Activated CD4-positive, alpha-beta T cell treated with anti-CD3 and anti-CD28 coated beads, Interleukin-2, amount 50 U/mL, for 48 hours (primary cell): ENCODE measurements at regions not wholly inside any gene's neighbourhood (a gene's known extent, or its start where the extent isn't known, plus 50 kb on each side); places are given as distances from the start of the nearest gene placed in this dataset.

Source experiments
- DNase-seq, 2 experiments: peaks; one replicate each; pipeline ENCODE4 v3.0.0-alpha.2; 2020

DNA sequence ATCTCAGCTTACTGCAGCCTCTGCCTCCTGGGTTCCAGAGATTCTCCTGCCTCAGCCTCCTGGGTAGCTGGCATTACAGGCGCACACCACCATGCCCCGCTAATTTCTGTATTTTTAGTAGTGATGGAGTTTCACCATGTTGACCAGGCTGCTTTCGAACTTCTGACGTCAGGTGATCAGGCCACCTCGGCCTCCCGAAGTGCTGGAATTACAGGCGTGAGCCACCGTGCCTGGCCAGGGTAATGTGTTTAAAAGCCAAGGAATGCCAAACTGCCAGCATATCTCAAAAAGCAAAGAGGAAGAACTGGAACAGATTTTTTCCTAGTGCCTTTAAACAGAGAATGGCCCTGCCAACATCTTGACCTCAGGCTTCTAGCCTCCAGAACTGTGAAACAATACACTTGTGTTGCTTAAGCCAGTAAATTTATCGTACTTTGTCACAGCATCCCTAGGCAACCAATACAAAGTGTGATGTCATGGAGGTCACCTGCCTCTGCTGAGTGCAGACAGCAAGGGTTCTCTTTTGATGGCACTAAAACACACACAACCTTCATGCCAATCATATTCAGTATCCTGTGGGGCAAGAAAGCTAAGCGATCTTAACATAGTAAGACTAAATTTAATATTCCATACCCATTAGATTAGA lies 858.3 kb upstream of the TMPRSS15 start:
- no peak for DNase-seq

GRCh38 chr21:19266636-19267035 lies 863.1 kb upstream of the TMPRSS15 start:
- DNase-seq = no peak

- no peak for DNase-seq
These were observed 865.1 kb upstream of the TMPRSS15 start for GRCh38 chr21:19268686-19269085.

- no peak for DNase-seq
These were observed 871.5 kb upstream of the TMPRSS15 start for GRCh38 chr21:19275065-19275464.

DNA sequence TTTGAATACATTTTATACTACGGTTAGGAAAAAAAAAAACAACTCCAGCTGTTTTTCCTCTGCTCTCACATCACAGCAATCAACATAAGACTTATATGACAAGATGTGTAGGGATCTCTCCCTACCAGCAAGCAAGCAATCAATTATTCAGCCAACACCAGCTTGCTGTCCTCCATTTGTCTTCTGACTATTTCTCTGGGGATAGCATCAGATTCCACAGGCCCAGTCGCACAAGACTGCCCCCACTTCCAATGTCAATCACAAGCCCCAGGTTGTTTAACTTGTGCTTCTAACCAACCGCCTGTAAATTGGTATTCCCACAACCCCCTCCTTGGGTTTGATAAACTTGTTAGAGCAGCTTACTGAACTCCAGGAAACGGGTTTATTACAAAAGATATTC lies 873.1 kb upstream of the TMPRSS15 start:
- no peak for DNase-seq

DNA sequence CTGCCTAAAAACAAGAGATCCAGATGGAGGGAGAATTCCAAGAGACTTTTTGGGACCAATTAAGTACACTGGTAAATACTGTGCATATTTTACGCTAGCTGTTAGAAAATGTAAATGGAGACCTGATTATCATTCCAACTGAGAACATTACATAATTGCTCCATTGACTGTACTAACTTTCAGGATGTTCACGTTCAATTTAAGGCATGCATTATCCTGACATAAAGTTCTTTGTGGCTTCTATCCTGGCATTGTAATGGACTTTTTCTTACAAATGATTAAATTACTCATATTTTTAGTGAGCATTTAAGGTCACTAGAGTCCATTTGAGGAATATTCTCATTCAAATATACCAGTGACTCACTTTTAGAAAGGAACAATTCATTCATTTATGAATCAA lies 883.3 kb upstream of the TMPRSS15 start:
- no peak for DNase-seq

- DNase-seq = no peak
These were observed 886.7 kb upstream of the TMPRSS15 start for GRCh38 chr21:19290328-19290727.

DNA sequence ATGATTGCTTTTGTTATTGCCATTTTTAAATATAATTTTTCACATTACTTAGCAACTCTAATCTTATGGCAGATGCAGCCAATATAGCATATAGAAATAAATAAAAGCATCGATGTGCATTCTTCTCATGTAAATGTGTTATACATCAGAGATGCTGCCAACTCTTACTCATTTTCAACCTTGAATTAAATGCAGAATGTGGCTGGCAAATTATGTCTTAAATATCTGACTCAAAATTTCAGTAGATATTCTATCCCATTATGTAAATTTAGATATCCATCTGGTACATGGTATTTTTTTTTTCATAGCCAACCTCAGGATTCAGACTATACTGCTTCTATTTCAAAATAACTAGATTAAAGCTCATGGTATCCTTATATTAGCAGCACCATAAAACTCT lies 916.7 kb upstream of the TMPRSS15 start:
- no peak for DNase-seq

DNA sequence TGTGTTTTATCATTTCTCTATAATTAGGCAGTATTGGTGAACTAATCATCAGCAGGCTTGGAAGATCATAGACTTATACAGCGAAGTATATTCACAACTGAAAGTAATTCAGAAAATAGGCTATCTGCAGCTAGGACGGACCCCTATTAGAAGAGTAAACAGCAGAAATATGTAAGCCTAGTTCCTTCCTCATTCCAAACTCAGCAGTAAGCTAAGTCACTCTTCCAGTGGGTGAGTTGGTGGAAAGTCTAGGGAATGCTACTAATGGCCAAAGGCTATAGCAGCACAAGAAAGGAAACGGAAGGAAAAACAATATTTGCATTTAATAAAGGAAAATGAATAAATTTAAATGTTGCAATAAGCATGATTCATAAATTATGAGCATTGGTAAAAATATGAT lies 918.1 kb upstream of the TMPRSS15 start:
- no peak for DNase-seq

GRCh38 chr21:19322360-19322759 lies 918.8 kb upstream of the TMPRSS15 start:
- no peak for DNase-seq

DNA sequence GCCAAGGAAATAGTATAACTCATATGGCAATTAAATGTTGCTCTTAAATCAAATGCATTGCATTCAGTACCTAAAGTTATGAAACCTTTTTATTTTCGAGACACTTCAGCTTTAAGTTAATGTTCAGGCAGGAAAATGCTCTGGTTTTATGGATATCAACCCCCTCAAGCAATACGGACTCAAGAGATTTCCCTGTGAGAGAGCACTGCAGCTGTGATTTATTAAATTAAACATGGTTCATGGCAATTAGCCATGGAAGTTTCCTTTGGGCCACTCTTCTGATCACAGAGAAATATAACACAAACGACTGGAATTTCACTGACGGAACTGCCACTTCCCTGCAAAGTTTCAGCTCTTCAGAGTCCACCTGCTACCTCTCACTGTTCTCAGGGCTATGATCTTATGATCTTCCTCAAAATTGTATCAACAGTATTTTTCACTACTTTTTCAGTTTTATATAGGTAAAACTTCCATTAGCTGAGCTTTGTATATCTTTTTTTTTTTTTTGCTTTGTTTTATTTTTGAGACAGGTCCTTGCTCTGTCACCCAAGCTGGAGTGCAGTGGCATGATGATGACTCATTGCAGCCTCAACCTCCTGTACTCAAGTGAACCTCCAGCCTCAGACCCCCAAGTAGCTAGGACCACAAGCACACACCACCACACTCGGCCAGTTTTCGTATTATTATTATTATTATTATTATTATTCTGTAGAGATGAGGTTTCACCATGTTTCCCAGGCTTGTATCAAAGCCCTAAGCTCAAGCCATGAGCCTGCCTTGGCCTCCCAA lies 923.1 kb upstream of the TMPRSS15 start:
- DNase-seq = no peak

DNA sequence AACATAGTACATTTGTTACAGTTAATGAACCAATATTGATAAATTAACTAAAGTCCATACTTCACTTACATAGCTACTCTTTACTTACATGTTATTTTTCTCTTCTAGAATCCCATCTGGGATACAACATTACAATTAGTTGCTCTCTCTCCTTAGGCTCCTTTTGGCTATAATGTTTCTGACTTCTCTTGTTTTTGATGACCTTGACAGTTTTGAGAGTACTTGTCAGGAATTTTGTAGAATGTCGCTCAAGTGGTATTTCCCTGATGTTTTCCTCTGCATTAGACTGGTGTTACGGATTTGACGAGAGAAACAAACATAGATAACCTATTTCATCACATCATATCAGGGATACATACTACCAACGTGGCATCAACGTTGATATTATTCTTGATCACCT lies 925.4 kb upstream of the TMPRSS15 start:
- DNase-seq = no peak

DNA sequence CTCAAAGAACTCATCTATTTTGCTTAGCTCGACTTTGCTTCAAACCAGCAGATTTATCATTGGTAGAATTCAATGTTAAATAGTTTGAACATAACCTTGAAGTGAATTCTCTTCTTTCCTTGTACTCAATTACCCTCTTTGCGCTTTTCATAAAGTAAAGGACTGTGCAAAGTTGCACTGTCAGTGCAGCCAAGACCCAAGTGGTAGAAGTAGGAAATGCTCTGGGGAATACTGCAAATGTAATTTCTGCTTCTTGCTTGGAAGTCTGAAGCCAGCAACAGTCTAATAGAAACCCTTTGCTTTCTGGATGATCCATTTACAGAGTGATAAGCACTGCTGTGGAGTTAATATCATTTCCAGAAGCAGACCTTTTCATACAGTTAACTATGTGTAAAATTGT lies 936.7 kb upstream of the TMPRSS15 start:
- DNase-seq = no peak

DNA sequence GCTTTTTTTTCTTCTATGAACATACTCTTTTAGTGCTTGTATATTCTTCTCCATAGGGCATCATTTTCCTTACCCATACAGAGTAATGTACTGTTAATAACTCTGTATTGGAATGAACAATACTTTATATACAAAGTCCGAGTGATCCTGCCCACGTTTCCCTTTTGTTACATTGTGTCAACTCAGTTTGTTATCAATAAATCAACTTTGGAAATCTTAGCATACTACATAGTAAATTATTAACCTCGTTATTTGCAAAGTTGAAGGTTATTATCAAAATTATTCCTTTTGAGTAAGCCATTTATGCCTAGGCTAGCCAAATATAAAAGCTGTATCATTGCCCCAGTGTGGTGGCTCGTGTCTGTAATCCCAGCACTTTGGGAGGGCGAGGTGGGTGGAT lies 937.4 kb upstream of the TMPRSS15 start:
- DNase-seq = no peak

DNA sequence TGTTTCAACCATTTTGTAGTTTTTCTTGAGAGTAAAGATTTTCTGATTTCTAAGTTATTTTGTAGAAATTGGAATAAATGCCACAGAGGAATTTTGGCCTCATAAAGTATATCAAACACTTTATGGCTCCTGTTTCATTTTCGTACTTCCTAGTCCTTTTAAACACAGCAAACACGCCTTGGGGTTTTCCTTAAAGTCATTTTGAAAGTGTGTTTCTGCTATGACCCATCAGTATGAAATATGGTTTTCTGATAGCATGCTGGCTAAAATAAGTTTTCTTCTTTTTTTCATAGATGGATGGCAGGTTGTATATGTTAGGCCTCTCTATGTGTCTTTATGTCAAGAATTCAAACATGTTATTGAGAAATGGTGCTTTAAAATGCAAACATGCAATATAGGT lies 940.1 kb upstream of the TMPRSS15 start:
- no peak for DNase-seq

- no peak for DNase-seq
These were observed 946.7 kb upstream of the TMPRSS15 start for GRCh38 chr21:19350286-19350685.

DNA sequence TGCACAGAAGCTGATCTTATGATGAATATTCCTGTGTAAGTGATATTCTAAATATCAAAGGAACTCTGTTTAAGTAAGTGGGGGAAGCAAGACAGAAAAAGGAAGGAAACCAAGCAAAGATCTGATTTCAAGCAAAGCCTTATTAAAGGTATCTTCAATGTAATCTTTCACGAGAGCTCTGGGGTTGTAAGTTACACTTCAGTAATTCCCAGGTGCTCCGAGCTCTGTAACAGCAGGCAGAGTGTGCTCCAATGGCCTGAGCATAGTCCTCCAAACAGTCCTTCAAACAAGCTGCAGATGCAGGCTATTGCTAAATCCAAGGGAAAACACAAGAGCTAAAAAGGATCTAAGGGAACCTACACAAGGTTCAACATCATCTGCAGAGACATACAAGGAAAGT lies 949.7 kb upstream of the TMPRSS15 start:
- DNase-seq = no peak

- DNase-seq = no peak
These were observed 965.4 kb upstream of the TMPRSS15 start for GRCh38 chr21:19368944-19369343.

DNA sequence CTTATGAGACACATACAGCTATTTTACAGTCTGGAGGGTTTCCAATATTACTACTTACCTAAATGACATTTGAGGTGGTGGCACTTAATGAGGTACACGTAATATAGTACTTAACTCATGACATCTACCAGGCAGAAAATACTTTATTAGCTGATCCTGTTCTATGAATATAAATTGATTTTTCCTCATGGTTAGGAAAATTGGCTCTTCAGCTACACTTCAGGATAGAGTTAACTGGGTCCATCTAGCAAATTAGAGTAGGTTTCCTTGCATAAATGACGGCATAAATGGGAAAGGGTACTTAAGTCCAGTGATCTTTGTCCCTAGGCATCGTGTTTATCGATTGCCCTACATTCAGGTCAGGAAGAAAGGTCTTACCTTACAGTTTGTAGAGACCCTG lies 988.8 kb upstream of the TMPRSS15 start:
- DNase-seq = no peak

DNA sequence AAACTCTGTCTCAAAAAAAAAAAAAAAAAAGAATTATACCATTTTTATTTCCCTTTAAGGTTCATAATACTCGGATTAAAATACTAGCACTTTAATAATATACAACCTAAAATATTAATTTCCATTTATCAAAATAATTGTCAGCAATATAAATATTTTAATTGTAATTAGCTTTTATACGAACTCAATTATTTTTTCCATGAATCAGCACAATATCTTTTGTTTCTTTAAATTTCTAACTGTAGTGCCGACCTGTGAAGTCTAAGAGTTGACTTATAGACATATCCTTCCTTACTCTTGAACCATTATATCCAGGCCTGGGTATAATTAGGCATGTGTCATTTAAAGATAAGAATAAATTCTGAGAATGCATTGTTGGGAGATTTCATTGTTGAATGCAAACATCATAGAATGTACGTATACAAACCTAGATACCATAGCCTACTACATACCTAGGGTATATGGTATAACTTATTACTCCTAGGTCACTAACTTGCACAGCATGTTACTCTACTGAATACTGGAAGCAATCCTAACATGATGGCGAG lies 996.7 kb upstream of the TMPRSS15 start:
- DNase-seq = no peak

- no peak for DNase-seq
These were observed 999.3 kb upstream of the TMPRSS15 start for GRCh38 chr21:19402870-19403269.

DNA sequence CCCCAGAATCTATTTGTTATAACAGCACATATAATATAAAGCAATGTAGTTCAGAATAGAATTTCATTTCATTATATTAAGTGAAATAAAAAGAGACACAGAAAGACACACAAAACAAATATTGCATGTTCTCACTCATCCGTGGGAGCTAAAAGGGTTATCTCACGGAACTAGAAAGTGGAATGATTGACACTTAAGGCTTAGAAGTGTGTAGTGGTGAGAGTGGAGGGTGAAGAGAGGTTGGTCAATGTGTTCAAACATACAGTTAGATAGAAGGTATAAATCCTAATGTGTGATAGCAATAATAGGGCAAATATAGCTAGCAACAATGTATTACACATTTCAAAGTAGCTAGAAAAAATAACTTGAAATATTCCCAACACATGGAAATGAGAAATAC lies 1001.7 kb upstream of the TMPRSS15 start:
- no peak for DNase-seq

DNA sequence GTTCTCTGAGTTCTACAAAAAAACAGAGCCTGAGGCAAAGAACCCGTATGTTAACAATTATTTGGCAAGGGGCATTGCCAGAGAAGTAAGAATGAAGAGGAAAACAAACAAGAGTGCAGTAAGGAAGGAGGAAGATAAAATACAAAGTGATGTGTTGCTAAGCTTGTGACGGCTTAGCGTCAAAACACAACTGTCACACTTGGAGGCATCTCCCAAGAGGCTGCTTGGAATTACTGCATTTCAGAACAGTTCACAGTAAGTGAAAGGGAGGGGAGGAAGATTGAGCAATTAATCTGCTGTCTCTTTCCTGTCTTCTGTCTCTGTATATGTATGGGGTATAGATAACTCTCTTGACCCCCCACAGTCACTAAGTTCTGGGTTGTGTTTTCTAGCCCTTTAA lies 1017.0 kb upstream of the TMPRSS15 start:
- no peak for DNase-seq

DNA sequence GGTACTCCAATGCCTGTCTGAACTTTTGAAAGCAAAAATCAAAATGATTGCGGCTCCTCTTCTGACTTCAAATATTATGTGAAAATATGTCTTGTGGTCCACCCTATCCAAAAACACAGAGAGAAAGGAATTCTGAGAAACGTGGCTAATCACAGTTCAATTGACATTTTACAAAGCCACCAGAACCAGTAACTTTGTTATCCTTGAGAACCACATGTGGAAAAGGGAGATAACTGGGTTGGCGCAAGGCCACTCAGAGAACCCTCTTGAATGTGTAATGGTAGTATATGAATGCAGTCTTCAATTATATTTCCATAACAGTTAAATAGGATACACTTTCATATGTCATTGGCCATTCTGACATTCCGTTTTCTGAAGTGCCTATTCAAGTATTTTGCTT lies 1030.0 kb upstream of the TMPRSS15 start:
- DNase-seq = no peak
